ENCODE measurements at regions not wholly inside any gene's neighbourhood (a gene's known extent, or its start where the extent isn't known, plus 50 kb on each side); places are given as distances from the start of the nearest gene placed in this dataset.

- intact Hi-C loops (cut with micrococcal nuclease; ENCODE audit: unreplicated experiment) (no loop called here), in situ Hi-C loops (cut with MboI) (no loop called here)
- Histone ChIP-seq H3K9me3 (replicated peaks; ENCODE audit: control insufficient read depth, insufficient read depth, low read length) (no peaks in the 10 kb centered on the region), H3K4me1 (ENCODE audit: control insufficient read depth, insufficient read depth, low read length) (peaks cover 19% of the 10 kb centered on the region), H3K27me3 (replicated peaks in 1 of 2; ENCODE audit: control insufficient read depth in 2 of 2, insufficient read depth in 2 of 2, low read length in 1 of 2) (no peaks in the 10 kb centered on the region), H3K36me3 (ENCODE audit: control insufficient read depth in 2 of 2, insufficient read depth in 2 of 2, low read length in 1 of 2) (no peaks in the 10 kb centered on the region; a peak in 1 of 4 replicates), H2AFZ (ENCODE audit: control insufficient read depth, low read depth, low read length) (no peak overlapping the region), H3K9ac (ENCODE audit: control insufficient read depth, insufficient read depth, low read length) (no peak overlapping the region), H3K4me3 (no peak overlapping the region), H3K27ac (ENCODE audit: control insufficient read depth, insufficient read depth) (no peak overlapping the region), H4K20me1 (ENCODE audit: control insufficient read depth, insufficient read depth) (no peaks in the 10 kb centered on the region), H3K79me2 (ENCODE audit: control insufficient read depth, insufficient read depth, low read length) (no peaks in the 10 kb centered on the region), H3K4me2 (ENCODE audit: control insufficient read depth, insufficient read depth) (no peak overlapping the region)
- FAIRE-seq (no peak), ATAC-seq (no peak), DNase-seq (ENCODE audit: low read depth, low spot score) (no peak)
- ChIA-PET RAD21 (ENCODE audit: unreplicated experiment) (interaction anchor here (1.0 to 1.3 kb wide), 2 partner anchors 26 to 48 kb away, joined by 3 read pairs; no protein-coding TSS in a partner anchor), POLR2A (no interaction called here), SMC1A (ENCODE audit: uncharacterized antibody, unreplicated experiment) (interaction anchor here (0.7 to 1.6 kb wide), 14 partner anchors 11 to 358 kb away, joined by 3 to 4 read pairs (median 3); no protein-coding TSS in a partner anchor), CTCF (interaction anchor here (1.0 to 1.3 kb wide), 3 partner anchors 12 to 80 kb away, joined by 3 read pairs; no protein-coding TSS in a partner anchor)
- BruUV-seq (replicated peaks) = no TSS peak
- TF ChIP-seq POLR2AphosphoS5 (IDR thresholded peaks at IDR 0.05; ENCODE audit: low read length) (no peak), HDAC2 (IDR thresholded peaks at IDR 0.05) (no peak), POLR2AphosphoS2 (IDR thresholded peaks at IDR 0.05; ENCODE audit: low read depth, low read length) (no peak), TBL1XR1 (IDR thresholded peaks at IDR 0.05; ENCODE audit: low read depth, low read length) (no peak), NKRF (conservative IDR thresholded peaks at IDR 0.05) (no peak), EED (IDR thresholded peaks at IDR 0.05; ENCODE audit: low read depth) (no peak), HDGF (IDR thresholded peaks at IDR 0.05) (no peak), JUNB (IDR thresholded peaks at IDR 0.05) (no peak), BCLAF1 (IDR thresholded peaks at IDR 0.05) (no peak), FOXM1 (IDR thresholded peaks at IDR 0.05; ENCODE audit: low read depth, low read length) (no peak), MTA3 (IDR thresholded peaks at IDR 0.05; ENCODE audit: borderline replicate concordance, low read length) (no peak), CBFB (IDR thresholded peaks at IDR 0.05; ENCODE audit: low read depth) (no peak), MLLT1 (IDR thresholded peaks at IDR 0.05) (no peak), ZNF274 (IDR thresholded peaks at IDR 0.05; ENCODE audit: insufficient read depth, insufficient read length) (no peak), ESRRA (IDR thresholded peaks at IDR 0.05; ENCODE audit: low read length) (no peak), YY1 (IDR thresholded peaks at IDR 0.05; ENCODE audit: low read depth, low read length) (no peak), IRF5 (IDR thresholded peaks at IDR 0.05; ENCODE audit: borderline replicate concordance) (no peak), SRF (IDR thresholded peaks at IDR 0.05; ENCODE audit: low read depth in 2 of 2, low read length in 2 of 2) (no peak), IRF4 (IDR thresholded peaks at IDR 0.05; ENCODE audit: low read depth, low read length) (no peak), ZNF217 (IDR thresholded peaks at IDR 0.05) (no peak)
- 86% methylated on average over 7 of the region's 7 CpGs for WGBS (ENCODE audit: insufficient coverage, insufficient replicate concordance, low lambda C conversion rate, missing lambda C conversion rate)
These were observed 97.9 kb upstream of the MTHFD1L start for GRCh38 chr6:150767571-150768018.

All from GM12878 (cell line).